Panc1 (cell line): ENCODE measurements at regions not wholly inside any gene's neighbourhood (a gene's known extent, or its start where the extent isn't known, plus 50 kb on each side); places are given as distances from the start of the nearest gene placed in this dataset.

ENCODE experiments used
- POLR2AphosphoS5 ChIP-seq: IDR thresholded peaks from 2 replicates; pipeline ENCODE4 v1.6.1; 2012; ENCODE audit warnings: mild to moderate bottlenecking, low read depth, low read length, moderate library complexity
- TCF7L2 ChIP-seq: IDR thresholded peaks from 2 replicates; pipeline ENCODE4 v1.6.1; 2011; ENCODE audit warnings: mild to moderate bottlenecking, low read depth, low read length, inconsistent platforms
- TF ChIP-seq, protein P1 (sequence below): fragments of 450-650 bp; IDR thresholded peaks from 2 replicates; pipeline ENCODE4 v1.5.1; 2017; ENCODE audit warnings: mild to moderate bottlenecking
- TF ChIP-seq, protein P2 (sequence below), 2 experiments: IDR thresholded peaks; 2 replicates each; pipeline ENCODE4 v1.6.1; 2011 to 2012; ENCODE audit warnings: low read depth in 2 of 2, control low read depth in 1 of 2, low read length in 1 of 2, mild to moderate bottlenecking in 1 of 2, moderate library complexity in 1 of 2; ENCODE audit not compliant: insufficient read depth in 1 of 2

DNA sequence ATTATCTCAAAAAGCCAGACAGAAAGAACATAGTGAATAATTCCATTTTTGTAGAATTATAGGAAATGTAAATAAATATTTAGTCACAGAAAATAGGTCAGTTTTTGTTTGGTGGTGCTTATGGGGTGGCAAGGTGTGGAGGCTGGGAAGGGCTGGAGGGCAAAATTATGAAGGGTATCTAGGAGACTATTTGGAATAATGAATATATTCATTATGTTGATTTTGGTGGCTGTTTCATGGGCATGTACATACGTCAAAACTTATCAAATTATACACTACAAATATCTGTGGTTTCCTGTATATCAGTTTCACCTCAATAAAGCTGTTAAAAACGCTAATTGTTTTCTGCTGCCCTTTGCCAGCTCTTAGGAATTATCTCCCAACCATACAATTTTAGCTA is 298.7 kb upstream of the GOLIM4 start:
- TF ChIP-seq, protein P1, sequence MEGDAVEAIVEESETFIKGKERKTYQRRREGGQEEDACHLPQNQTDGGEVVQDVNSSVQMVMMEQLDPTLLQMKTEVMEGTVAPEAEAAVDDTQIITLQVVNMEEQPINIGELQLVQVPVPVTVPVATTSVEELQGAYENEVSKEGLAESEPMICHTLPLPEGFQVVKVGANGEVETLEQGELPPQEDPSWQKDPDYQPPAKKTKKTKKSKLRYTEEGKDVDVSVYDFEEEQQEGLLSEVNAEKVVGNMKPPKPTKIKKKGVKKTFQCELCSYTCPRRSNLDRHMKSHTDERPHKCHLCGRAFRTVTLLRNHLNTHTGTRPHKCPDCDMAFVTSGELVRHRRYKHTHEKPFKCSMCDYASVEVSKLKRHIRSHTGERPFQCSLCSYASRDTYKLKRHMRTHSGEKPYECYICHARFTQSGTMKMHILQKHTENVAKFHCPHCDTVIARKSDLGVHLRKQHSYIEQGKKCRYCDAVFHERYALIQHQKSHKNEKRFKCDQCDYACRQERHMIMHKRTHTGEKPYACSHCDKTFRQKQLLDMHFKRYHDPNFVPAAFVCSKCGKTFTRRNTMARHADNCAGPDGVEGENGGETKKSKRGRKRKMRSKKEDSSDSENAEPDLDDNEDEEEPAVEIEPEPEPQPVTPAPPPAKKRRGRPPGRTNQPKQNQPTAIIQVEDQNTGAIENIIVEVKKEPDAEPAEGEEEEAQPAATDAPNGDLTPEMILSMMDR, result no peak
- TF ChIP-seq, protein P2, sequence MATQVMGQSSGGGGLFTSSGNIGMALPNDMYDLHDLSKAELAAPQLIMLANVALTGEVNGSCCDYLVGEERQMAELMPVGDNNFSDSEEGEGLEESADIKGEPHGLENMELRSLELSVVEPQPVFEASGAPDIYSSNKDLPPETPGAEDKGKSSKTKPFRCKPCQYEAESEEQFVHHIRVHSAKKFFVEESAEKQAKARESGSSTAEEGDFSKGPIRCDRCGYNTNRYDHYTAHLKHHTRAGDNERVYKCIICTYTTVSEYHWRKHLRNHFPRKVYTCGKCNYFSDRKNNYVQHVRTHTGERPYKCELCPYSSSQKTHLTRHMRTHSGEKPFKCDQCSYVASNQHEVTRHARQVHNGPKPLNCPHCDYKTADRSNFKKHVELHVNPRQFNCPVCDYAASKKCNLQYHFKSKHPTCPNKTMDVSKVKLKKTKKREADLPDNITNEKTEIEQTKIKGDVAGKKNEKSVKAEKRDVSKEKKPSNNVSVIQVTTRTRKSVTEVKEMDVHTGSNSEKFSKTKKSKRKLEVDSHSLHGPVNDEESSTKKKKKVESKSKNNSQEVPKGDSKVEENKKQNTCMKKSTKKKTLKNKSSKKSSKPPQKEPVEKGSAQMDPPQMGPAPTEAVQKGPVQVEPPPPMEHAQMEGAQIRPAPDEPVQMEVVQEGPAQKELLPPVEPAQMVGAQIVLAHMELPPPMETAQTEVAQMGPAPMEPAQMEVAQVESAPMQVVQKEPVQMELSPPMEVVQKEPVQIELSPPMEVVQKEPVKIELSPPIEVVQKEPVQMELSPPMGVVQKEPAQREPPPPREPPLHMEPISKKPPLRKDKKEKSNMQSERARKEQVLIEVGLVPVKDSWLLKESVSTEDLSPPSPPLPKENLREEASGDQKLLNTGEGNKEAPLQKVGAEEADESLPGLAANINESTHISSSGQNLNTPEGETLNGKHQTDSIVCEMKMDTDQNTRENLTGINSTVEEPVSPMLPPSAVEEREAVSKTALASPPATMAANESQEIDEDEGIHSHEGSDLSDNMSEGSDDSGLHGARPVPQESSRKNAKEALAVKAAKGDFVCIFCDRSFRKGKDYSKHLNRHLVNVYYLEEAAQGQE (IDR thresholded peaks at IDR 0.05; ENCODE audit: insufficient read depth in 1 of 2, low read depth in 2 of 2, low read length in 1 of 2), result no peak
- no peak for TF ChIP-seq POLR2AphosphoS5
- TF ChIP-seq TCF7L2, result no peak
